DND-41 (cell line): ENCODE measurements at regions not wholly inside any gene's neighbourhood (a gene's known extent, or its start where the extent isn't known, plus 50 kb on each side); places are given as distances from the start of the nearest gene placed in this dataset.

ENCODE experiments used
- EZH2 ChIP-seq: IDR thresholded peaks from 3 replicates; pipeline ENCODE4 v1.6.1; 2012; ENCODE audit warnings: borderline replicate concordance, low read depth, mild to moderate bottlenecking, moderate library complexity, low read length, inconsistent platforms; ENCODE audit not compliant: severe bottlenecking
- TF ChIP-seq, protein P1 (sequence below): IDR thresholded peaks from 2 replicates; pipeline ENCODE4 v1.5.1; 2012; ENCODE audit warnings: borderline replicate concordance, low read length, moderate library complexity, mild to moderate bottlenecking; ENCODE audit not compliant: poor library complexity, severe bottlenecking; ENCODE audit errors: extremely low read depth

GRCh38 chr14:38727731-38728130, 375.3 kb downstream of the SEC23A start:
- TF ChIP-seq, protein P1, sequence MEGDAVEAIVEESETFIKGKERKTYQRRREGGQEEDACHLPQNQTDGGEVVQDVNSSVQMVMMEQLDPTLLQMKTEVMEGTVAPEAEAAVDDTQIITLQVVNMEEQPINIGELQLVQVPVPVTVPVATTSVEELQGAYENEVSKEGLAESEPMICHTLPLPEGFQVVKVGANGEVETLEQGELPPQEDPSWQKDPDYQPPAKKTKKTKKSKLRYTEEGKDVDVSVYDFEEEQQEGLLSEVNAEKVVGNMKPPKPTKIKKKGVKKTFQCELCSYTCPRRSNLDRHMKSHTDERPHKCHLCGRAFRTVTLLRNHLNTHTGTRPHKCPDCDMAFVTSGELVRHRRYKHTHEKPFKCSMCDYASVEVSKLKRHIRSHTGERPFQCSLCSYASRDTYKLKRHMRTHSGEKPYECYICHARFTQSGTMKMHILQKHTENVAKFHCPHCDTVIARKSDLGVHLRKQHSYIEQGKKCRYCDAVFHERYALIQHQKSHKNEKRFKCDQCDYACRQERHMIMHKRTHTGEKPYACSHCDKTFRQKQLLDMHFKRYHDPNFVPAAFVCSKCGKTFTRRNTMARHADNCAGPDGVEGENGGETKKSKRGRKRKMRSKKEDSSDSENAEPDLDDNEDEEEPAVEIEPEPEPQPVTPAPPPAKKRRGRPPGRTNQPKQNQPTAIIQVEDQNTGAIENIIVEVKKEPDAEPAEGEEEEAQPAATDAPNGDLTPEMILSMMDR: no peak
- no peak for TF ChIP-seq EZH2
